NCI-H1048 (cell line): ENCODE measurements at regions not wholly inside any gene's neighbourhood (a gene's known extent, or its start where the extent isn't known, plus 50 kb on each side); places are given as distances from the start of the nearest gene placed in this dataset.
A peak's percentile ranks its signal among the peaks of the same experiment; 100 is the strongest.

Experiments
- DNase-seq: peaks from one replicate; lab custom pipeline; 2025; lab: John Stamatoyannopoulos, UW

- no peak for DNase-seq
Observed at GRCh38 chr3:147757866-147758265, 348.7 kb downstream of the ZIC1 start.

- DNase-seq = no peak
Observed at GRCh38 chr3:147758771-147759170, 349.6 kb downstream of the ZIC1 start.

GRCh38 chr3:147760085-147760484 lies 350.9 kb downstream of the ZIC1 start:
- DNase-seq = no peak

- DNase-seq = no peak
Observed at GRCh38 chr3:147760941-147761340, 351.8 kb downstream of the ZIC1 start.

- DNase-seq = no peak
Observed at GRCh38 chr3:147773116-147773630, 364.0 kb downstream of the ZIC1 start.

- no peak for DNase-seq
Observed at GRCh38 chr3:147775411-147775810, 366.2 kb downstream of the ZIC1 start.

GRCh38 chr3:147775816-147776530 lies 366.8 kb downstream of the ZIC1 start:
- DNase-seq = no peak

- no peak for DNase-seq
Observed at GRCh38 chr3:147793841-147794240, 384.7 kb downstream of the ZIC1 start.

- DNase-seq = no peak
Observed at GRCh38 chr3:147794596-147794995, 385.4 kb downstream of the ZIC1 start.

- DNase-seq = no peak
Observed at GRCh38 chr3:147795418-147795817, 386.3 kb downstream of the ZIC1 start.

- peak; percentile 29 for DNase-seq
Observed at GRCh38 chr3:147797095-147797494, 387.9 kb downstream of the ZIC1 start.

GRCh38 chr3:147799601-147800000 lies 390.4 kb downstream of the ZIC1 start:
- DNase-seq = no peak

GRCh38 chr3:147807776-147808175 lies 398.6 kb downstream of the ZIC1 start:
- no peak for DNase-seq

GRCh38 chr3:147809206-147809605 lies 400.0 kb downstream of the ZIC1 start:
- no peak for DNase-seq

GRCh38 chr3:147812186-147812911 lies 403.2 kb downstream of the ZIC1 start:
- DNase-seq = no peak

GRCh38 chr3:147813256-147813655 lies 404.1 kb downstream of the ZIC1 start:
- no peak for DNase-seq

GRCh38 chr3:147816752-147817151 lies 407.6 kb downstream of the ZIC1 start:
- peak; percentile 52 for DNase-seq

- DNase-seq = no peak
Observed at GRCh38 chr3:147832611-147833010, 423.4 kb downstream of the ZIC1 start.

GRCh38 chr3:147836330-147836729 lies 427.2 kb downstream of the ZIC1 start:
- DNase-seq = no peak

GRCh38 chr3:147838652-147839051 lies 429.5 kb downstream of the ZIC1 start:
- no peak for DNase-seq

GRCh38 chr3:147843331-147843730 lies 434.2 kb downstream of the ZIC1 start:
- DNase-seq = no peak

- DNase-seq = no peak
Observed at GRCh38 chr3:147846293-147846692, 437.1 kb downstream of the ZIC1 start.

GRCh38 chr3:147846854-147847478 lies 437.8 kb downstream of the ZIC1 start:
- no peak for DNase-seq
